NB4 (cell line): ENCODE measurements at regions not wholly inside any gene's neighbourhood (a gene's known extent, or its start where the extent isn't known, plus 50 kb on each side); places are given as distances from the start of the nearest gene placed in this dataset.

Experiments
- POLR2A ChIP-seq: IDR thresholded peaks from 2 replicates; pipeline ENCODE4 v1.6.1; 2011; ENCODE audit warnings: mild to moderate bottlenecking; ENCODE audit not compliant: insufficient read length; ENCODE audit errors: extremely low read depth
- TF ChIP-seq, protein P1 (sequence below): IDR thresholded peaks from one replicate; pipeline ENCODE4 v1.5.1; 2012; ENCODE audit warnings: low read depth, low read length
- TF ChIP-seq, protein P2 (sequence below): IDR thresholded peaks from 2 replicates; pipeline ENCODE4 v1.6.1; 2011; ENCODE audit warnings: low read depth, low read length

DNA sequence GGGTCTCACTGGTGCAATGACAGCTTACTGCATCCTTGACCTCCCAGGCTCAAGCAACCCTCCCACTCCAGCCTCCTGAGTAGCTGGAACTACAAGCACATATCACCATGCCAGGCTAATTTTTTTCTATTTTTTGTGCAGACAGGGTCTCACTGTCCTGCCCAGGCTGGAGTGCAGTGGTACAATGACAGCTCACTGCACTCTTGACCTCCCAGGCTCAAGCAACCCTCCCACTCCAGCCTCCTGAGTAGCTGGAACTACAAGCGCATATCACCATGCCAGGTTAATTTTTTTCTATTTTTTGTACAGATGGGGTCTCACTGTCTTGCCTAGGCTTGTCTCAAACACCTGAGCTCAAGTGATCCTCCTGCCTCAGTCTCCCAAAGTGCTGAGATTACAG is 74.0 kb downstream of the GASK1B start:
- TF ChIP-seq, protein P1, sequence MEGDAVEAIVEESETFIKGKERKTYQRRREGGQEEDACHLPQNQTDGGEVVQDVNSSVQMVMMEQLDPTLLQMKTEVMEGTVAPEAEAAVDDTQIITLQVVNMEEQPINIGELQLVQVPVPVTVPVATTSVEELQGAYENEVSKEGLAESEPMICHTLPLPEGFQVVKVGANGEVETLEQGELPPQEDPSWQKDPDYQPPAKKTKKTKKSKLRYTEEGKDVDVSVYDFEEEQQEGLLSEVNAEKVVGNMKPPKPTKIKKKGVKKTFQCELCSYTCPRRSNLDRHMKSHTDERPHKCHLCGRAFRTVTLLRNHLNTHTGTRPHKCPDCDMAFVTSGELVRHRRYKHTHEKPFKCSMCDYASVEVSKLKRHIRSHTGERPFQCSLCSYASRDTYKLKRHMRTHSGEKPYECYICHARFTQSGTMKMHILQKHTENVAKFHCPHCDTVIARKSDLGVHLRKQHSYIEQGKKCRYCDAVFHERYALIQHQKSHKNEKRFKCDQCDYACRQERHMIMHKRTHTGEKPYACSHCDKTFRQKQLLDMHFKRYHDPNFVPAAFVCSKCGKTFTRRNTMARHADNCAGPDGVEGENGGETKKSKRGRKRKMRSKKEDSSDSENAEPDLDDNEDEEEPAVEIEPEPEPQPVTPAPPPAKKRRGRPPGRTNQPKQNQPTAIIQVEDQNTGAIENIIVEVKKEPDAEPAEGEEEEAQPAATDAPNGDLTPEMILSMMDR: no peak
- TF ChIP-seq POLR2A: no peak
- TF ChIP-seq, protein P2, sequence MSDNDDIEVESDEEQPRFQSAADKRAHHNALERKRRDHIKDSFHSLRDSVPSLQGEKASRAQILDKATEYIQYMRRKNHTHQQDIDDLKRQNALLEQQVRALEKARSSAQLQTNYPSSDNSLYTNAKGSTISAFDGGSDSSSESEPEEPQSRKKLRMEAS: no peak
